Stimulated activated CD8-positive, alpha-beta memory T cell treated with anti-CD3 and anti-CD28 coated beads, Interleukin-7, amount 100 ng/mL, for 1 hour (primary cell): ENCODE measurements at regions not wholly inside any gene's neighbourhood (a gene's known extent, or its start where the extent isn't known, plus 50 kb on each side); places are given as distances from the start of the nearest gene placed in this dataset.
"Not testable (repeated sequence)": the region's sequence is repeated elsewhere in the genome, so short reads cannot be mapped to it uniquely, and the experiment has no call there.

Experiments used
- DNase-seq, 2 donors: peaks; one replicate each; pipeline ENCODE4 v3.0.0-alpha.2; 2020; ENCODE audit warnings: low read depth in 2 of 2

DNA sequence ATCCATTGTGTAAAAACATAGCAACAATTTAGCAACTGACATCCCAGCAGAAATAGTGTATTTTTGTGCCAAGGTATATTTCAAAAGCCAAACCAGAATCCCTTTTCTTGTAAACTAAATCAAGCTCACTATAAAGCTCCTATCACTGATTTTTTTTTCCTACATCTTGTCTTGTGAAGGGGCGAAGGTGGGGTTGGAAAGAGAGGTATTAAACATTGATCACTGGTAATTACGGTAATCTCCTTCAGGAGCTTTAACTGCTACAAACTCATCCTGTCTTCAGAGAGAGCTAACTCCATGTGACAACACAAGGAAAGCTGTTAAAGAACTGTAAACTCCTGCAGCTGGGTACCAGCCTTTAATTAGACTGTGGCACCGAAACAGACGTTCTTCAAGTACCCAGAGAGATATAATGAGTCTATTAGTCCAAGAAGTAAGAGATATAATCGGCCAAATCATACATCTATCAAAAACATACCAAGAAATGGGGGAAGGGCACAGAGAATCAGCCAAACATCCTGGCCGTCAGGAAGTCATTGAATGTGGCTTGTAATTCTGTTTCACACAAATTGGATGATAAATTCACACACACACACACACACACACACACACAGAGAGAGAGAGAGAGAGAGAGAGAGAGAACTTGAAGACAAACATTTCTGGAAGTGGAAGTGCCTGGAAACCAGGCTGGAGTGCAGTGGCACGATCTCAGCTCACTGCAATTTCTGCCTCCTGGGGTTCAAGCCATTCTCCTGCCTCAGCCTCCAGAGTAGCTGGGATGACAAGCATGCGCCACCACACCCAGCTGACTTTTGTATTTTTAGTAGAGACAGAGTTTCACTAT is 111.9 kb upstream of the PPARGC1A start:
- no peak for DNase-seq

GRCh38 chr4:24000470-24000831 is 110.6 kb upstream of the PPARGC1A start:
- DNase-seq, result no peak

GRCh38 chr4:23999714-24000469 is 110.0 kb upstream of the PPARGC1A start:
- DNase-seq, result no peak

DNA sequence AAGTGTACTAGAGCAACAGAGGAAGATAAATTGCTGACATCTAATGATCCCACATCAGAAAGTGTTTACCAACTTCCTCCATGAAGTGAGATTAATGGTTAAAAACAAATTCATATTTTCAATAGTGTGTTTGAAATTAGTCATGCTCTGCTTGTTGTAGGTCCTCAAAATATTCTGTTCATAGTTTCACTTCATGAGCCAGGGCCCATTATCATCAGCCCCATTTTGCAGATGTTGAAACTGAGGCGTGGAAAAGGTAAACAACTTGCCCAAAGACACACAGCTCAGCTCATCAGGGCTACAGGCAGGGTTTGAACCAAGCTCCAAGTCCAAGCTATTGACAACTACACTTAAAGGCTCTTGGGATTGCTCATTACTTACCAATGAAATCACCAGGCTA is 103.5 kb upstream of the PPARGC1A start:
- no peak for DNase-seq

- DNase-seq, result no peak
Observed at GRCh38 chr4:23991444-23991843, 101.6 kb upstream of the PPARGC1A start.

- no peak for DNase-seq
Observed at GRCh38 chr4:23986270-23986669, 96.4 kb upstream of the PPARGC1A start.

DNA sequence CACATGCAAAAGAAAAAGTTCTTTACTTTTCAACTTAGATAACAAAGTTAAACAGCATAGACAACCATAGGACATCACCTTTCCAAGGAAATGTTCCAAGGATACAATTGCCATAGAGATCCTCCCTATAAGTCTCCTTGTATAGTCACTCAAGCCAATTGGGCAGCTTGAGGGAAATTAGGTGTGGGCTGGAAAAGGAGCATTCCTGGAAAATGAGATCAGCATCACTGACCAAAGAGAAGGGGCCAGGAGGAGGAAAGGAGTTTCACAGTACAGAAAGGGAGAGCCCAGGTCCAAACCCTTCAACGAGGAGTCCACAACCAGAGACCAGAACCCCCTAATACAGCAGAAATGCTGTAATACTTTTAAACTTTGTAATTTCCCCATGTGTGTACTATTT is 91.5 kb upstream of the PPARGC1A start:
- DNase-seq, result no peak

GRCh38 chr4:23979534-23979933 is 89.7 kb upstream of the PPARGC1A start:
- no peak for DNase-seq

- DNase-seq, result no peak
Observed at GRCh38 chr4:23978002-23978401, 88.2 kb upstream of the PPARGC1A start.

- DNase-seq, result no peak
Observed at GRCh38 chr4:23976423-23976822, 86.6 kb upstream of the PPARGC1A start.

DNA sequence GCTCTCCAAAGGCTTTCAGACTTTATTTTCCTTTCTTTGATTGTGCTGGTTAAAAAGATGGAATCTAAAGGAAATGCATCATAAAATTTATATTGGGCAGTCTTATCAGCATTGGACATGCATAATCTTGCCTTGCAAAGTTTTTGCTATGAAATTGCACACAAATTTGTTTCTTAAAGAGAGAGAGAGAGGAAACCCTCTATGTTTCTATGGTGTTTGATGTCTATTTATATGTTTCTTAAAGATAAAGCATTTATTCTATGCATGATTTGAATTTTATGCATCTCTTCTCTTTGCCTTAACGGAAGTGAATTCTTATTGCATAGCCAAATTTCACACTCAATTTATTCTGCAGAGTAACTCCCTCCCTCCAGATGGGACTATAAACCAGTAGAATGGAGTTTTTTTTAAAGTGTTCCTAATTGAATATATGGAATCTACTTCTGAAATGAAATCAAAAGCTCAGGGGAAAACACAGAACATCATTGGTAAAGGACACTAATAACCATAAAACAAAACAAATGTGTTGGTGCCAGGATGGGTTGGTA is 83.5 kb upstream of the PPARGC1A start:
- DNase-seq, result no peak

GRCh38 chr4:23972805-23973204 is 83.0 kb upstream of the PPARGC1A start:
- DNase-seq, result no peak

DNA sequence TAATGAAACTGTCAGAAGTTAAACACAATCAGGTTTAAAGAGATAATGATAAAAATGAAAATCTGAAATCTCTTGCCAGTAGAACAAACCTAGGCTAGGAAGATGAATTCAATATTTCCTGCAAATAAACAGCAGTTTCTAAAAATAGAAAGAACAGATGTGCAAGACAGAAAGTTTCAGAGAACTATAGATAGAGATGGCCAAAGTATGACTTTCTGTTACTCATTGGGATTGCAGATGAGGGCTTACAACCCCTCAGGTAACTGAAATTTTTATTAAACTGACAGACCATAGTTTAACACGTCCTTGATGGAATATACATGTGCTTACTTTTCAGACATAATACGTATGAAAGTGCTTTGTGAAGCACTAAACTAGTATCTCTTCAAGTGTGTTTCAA is 82.3 kb upstream of the PPARGC1A start:
- no peak for DNase-seq

GRCh38 chr4:23970201-23970850 is 80.5 kb upstream of the PPARGC1A start:
- DNase-seq, result no peak

- no peak for DNase-seq
Observed at GRCh38 chr4:23969635-23970145, 79.8 kb upstream of the PPARGC1A start.

DNA sequence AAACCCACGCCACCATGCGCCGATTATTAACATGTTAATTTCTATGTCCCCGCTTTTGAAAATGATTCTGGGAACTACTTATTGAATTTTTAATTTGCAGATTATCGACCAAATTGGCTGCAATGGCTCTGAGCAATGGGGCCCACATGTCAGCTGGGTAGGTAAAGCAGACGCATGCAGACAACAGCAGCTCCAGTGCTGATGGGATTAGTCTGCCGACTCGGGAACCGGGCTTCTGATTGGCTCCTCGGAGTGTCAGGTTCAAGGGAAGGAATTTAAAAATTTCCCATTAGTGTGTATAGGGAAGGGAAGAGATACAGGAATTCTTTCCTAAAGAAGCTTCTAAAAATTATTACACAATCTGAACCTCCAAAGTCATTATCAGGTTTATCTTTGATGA is 77.4 kb upstream of the PPARGC1A start:
- no peak for DNase-seq

DNA sequence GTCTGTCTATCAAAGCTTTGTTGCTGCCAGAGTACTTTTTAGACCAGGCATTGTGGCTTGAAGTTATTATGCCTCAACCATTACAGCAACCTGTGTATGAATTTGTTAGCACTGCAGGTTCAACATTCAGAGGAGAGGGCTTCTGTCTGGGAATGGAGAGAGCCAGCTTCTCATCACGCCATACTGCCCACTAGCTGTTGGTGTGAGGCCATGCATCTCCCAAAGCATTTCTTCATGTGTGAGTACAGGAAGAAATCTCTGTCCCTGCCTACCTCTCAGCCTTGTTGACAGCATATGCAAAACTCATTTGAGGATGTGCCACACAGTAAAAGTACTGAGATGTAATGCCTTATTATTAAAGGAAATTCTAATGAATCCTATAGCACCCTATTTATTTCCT is 76.9 kb upstream of the PPARGC1A start:
- DNase-seq, result no peak

DNA sequence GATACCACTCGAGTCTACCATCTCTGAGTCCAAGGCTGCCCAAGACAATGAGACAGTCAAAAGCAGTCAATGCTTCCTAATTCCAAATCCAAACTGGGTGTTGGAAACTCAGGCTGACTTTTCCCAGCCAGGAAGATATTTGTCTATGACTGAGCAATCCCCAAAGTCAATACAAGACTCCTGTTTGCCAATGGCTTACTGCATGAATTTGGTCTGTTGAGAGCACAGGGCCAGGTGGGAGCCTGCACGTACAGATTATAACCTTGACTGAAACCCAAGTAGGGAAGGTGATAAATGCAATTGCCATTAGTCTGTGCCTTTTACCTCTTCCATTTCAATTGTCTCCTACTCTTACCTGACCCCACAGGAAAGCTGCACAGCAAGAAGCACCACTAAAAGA is 72.6 kb upstream of the PPARGC1A start:
- no peak for DNase-seq

DNA sequence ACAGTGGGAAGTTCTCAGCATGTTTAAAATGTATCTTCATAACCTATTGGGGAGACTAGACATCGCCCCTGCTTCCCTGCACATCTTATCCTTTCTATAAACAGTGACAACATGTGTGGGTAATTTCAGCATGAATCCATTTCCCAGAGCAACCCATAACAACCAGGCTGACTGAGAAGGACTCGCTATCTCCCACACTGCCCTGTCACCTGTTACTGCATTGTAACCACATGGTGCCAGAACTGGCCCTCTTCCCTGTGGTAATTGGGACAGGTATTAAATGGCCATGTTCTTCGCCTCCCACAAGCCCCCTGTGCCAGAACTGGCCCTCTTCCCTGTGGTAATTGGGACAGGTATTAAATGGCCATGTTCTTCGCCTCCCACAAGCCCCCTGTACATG is 71.5 kb upstream of the PPARGC1A start:
- DNase-seq, result not testable (repeated sequence)

GRCh38 chr4:23959396-23960148 is 69.7 kb upstream of the PPARGC1A start:
- no peak for DNase-seq

DNA sequence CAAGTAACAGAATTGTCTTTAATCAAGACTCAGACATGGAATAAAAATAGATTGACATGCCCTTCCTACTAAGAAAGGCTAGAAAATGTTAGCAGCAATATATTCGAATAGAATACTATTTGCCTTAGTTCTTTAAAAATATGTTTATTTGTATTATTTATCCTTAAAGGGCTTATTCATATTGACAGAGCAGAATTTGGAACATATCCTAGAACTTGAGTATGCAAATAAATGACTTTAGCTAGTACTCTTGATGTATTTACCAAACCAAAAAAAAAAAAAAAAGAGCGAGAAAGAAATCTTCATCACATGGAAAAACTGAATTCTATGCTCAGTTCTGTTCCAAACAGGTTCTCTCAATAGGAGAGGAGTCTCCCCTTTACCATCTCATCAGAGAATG is 68.9 kb upstream of the PPARGC1A start:
- DNase-seq, result no peak

GRCh38 chr4:23957465-23957864 is 67.6 kb upstream of the PPARGC1A start:
- no peak for DNase-seq
